ENCODE measurements at regions not wholly inside any gene's neighbourhood (a gene's known extent, or its start where the extent isn't known, plus 50 kb on each side); places are given as distances from the start of the nearest gene placed in this dataset.

DNA sequence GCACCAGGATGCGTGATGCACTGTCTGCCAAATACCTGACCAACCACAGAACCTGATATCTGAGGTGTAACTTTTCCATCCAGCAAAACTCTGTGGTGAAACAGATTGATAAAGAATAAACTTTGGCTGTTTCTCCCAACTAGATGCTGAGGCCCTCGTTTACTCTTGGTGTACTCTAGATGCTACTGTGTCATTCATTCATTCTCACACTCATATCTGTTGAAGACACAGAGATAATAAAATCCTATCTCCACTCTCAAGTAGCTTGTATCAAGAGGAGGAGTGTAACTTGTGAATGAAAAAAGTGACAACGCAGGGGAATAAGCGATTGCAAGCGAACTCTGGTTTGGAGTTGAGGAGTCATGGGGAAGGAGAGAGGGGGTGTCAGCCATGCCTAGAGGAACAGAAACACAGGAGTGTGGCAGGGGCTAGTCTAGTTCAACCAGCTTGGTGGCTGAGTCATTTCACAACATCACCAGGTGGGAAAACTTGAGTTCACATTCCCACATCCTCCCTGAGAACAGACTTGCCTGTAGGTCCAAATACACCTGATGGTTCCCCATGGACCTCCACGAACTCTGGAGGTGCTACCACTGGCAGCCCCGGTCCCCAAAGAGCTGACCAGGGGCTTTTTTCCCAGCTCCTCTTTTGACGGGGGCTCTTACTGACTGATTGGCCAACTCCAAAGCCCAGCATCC is 73.3 kb upstream of the SNRK start:
- in situ Hi-C loops (cut with HindIII; ENCODE audit: low pct_ligation_motif_present, low sequenced_read_pairs): no loop called here
- no peak overlapping the region for H3K27ac ChIP-seq

DNA sequence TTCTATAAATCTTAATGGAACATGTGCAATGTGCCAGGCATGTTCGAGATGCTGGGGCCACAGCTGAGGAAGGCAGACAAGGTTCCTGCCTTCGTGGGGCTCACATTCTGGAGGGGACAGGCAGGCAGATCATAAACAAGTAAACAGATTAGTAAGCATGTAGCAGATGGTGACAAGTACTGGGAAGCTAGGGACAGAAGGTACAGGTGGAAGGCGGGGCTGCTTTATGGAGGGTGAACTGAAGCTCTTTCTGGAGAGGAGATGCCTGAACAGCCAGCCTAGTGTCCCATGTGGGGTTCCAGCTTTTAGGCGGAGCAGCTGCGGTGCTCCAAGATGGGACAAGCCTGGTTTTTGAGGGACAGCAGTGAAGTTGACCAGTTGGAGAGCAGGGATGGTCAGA is 74.7 kb upstream of the SNRK start:
- Histone ChIP-seq H3K36me3 (replicated peaks) (no peaks in the 10 kb centered on the region), H3K27ac (no peak overlapping the region), H3K27me3 (replicated peaks) (no peaks in the 10 kb centered on the region), H3K4me3 (ENCODE audit: low read depth, low read length) (no peak overlapping the region)
- TF ChIP-seq, protein P1, sequence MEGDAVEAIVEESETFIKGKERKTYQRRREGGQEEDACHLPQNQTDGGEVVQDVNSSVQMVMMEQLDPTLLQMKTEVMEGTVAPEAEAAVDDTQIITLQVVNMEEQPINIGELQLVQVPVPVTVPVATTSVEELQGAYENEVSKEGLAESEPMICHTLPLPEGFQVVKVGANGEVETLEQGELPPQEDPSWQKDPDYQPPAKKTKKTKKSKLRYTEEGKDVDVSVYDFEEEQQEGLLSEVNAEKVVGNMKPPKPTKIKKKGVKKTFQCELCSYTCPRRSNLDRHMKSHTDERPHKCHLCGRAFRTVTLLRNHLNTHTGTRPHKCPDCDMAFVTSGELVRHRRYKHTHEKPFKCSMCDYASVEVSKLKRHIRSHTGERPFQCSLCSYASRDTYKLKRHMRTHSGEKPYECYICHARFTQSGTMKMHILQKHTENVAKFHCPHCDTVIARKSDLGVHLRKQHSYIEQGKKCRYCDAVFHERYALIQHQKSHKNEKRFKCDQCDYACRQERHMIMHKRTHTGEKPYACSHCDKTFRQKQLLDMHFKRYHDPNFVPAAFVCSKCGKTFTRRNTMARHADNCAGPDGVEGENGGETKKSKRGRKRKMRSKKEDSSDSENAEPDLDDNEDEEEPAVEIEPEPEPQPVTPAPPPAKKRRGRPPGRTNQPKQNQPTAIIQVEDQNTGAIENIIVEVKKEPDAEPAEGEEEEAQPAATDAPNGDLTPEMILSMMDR (IDR thresholded peaks at IDR 0.05; ENCODE audit: low read depth, low read length, missing control alignments): no peak
- in situ Hi-C loops (cut with HindIII; ENCODE audit: low pct_ligation_motif_present, low sequenced_read_pairs): no loop called here
- no peak for DNase-seq

More for the DNA sequence above, 73.3 kb upstream of the SNRK start:
- no peak for DNase-seq
- TF ChIP-seq, protein P1 (IDR thresholded peaks at IDR 0.05; ENCODE audit: low read depth, low read length, missing control alignments): no peak
- Histone ChIP-seq H3K27me3 (replicated peaks) (no peaks in the 10 kb centered on the region), H3K36me3 (replicated peaks) (no peaks in the 10 kb centered on the region), H3K4me3 (ENCODE audit: low read depth, low read length) (no peak overlapping the region)

DNA sequence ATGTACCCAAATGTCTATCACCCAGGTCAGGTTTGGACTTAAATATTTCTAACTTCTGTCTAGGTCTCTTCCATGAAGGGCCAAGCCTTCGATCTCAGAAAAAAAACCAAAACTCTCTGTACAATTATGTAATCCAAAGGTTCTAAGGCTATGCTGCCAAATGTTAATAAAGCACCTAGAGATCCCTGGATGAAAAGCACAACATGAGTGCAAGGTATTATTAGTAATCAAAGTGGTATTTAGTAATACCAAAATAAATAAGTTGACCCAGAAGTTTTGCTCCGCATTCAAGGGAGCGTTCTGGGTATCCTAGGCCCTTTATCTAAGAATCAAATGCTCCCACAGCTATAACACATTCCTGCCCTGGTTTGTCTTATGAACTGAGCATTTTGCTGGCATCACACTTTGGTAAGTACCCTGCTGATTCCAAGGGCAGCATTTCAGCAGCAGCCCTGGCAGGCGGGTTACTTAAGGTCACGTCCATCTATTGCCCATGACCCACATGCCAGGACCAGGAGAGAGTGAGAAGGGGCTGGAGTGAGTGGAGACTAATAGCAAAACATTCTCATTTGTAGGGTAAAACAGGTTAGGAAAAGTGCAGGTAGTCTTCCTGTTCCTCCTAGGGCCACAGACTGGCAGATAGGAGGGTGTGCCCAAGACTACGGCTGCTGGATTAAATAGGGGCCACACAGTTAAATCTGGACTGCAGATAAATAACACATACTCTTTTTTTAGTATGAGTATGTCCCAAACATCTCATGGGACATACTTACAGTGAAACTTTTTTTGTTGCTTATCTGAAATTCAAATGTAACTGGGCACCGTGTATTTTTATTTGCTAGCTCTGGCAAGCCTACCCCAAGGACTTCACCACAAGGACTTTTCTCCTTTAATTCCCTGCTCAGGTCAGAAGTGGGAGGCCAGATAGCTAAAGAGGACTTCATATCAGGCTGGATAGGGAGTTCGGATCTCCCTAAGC is 76.0 kb upstream of the SNRK start:
- in situ Hi-C loops (cut with HindIII; ENCODE audit: low pct_ligation_motif_present, low sequenced_read_pairs): no loop called here
- Histone ChIP-seq H3K36me3 (replicated peaks) (no peaks in the 10 kb centered on the region), H3K4me3 (ENCODE audit: low read depth, low read length) (no peak overlapping the region), H3K27me3 (replicated peaks) (no peaks in the 10 kb centered on the region), H3K27ac (no peak overlapping the region)
- no peak for DNase-seq
- TF ChIP-seq, protein P1 (IDR thresholded peaks at IDR 0.05; ENCODE audit: low read depth, low read length, missing control alignments): no peak

DNA sequence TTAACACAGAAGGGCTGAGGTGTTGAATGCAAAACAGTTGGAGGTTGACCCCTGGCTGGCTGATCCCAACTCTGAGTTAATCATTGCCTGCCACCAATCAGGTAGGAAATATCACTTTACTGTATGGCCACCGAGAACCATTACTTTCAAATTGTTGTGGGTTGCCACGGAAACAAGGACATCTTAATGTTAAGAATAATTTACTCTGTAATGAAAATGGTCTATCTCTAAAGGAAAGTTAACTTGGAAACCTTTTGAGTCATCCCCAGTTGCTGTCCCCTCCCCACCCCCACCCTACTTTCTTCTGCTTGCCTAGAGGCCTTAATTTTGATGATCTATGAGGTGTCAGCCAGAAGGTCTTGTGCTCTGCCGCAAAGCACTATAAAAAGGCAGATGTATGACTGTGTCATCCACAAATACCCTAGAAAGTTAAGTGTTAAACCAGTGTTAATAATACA is 78.7 kb upstream of the SNRK start:
- H3K27me3 ChIP-seq (replicated peaks): no peaks in the 10 kb centered on the region
- no peak for DNase-seq
- H3K27ac ChIP-seq: no peak overlapping the region
- H3K36me3 ChIP-seq (replicated peaks): no peaks in the 10 kb centered on the region
- no peak overlapping the region for H3K4me3 ChIP-seq (ENCODE audit: low read depth, low read length)
- TF ChIP-seq, protein P1 (IDR thresholded peaks at IDR 0.05; ENCODE audit: low read depth, low read length, missing control alignments): no peak
- in situ Hi-C loops (cut with HindIII; ENCODE audit: low pct_ligation_motif_present, low sequenced_read_pairs): no loop called here

DNA sequence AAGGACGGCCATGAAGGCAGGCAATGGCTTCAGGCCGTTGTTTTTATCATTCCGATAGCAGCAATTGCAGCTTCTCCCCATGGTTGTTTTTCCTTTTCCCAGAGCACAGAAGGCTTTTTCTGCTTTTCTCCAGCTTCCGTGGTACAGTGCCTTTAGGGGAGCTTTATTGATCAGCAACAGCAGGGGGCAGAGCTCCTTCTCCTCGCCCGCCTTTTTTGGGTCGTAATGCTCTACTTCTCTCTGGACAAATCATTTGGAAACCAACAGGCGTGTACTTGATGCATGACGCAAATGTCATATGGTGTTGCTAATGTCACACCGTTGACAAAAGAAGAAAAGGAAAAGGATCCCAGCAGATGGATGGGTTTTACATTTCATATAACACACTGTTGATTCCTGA is 79.7 kb upstream of the SNRK start:
- H3K36me3 ChIP-seq (replicated peaks): no peaks in the 10 kb centered on the region
- no peak overlapping the region for H3K4me3 ChIP-seq (ENCODE audit: low read depth, low read length)
- in situ Hi-C loops (cut with HindIII; ENCODE audit: low pct_ligation_motif_present, low sequenced_read_pairs): no loop called here
- no peaks in the 10 kb centered on the region for H3K27me3 ChIP-seq (replicated peaks)
- no peak overlapping the region for H3K27ac ChIP-seq
- no peak for DNase-seq
- TF ChIP-seq, protein P1 (IDR thresholded peaks at IDR 0.05; ENCODE audit: low read depth, low read length, missing control alignments): no peak

Measured in brain microvascular endothelial cell (primary cell).